MM.1S (cell line): ENCODE measurements at regions not wholly inside any gene's neighbourhood (a gene's known extent, or its start where the extent isn't known, plus 50 kb on each side); places are given as distances from the start of the nearest gene placed in this dataset.

ENCODE experiments used
- DNase-seq: peaks from one replicate; pipeline ENCODE4 v3.0.0-alpha.2; 2015
- H2AFZ ChIP-seq: fragments of 300-600 bp; sonication (generic); 2 replicates; pipeline ENCODE4 v1.6.0; 2016; ENCODE audit warnings: antibody characterized with exemption, low read length
- H3F3A ChIP-seq: fragments of 300-600 bp; sonication (generic); 2 replicates; pipeline ENCODE4 v1.6.1; 2016; ENCODE audit warnings: mild to moderate bottlenecking, antibody characterized with exemption, low read length, moderate library complexity, mixed read lengths; ENCODE audit not compliant: insufficient read depth
- H3K27ac ChIP-seq: fragments of 300-600 bp; sonication (generic); 2 replicates; pipeline ENCODE4 v1.5.1; 2016; ENCODE audit warnings: mild to moderate bottlenecking, low read length
- H3K27me3 ChIP-seq: fragments of 300-600 bp; sonication (generic); replicated peaks from 2 replicates; pipeline ENCODE4 v1.6.0; 2016; ENCODE audit warnings: low read length; ENCODE audit not compliant: insufficient read depth
- H3K36me3 ChIP-seq: fragments of 300-600 bp; sonication (generic); replicated peaks from 2 replicates; pipeline ENCODE4 v1.6.1; 2016; ENCODE audit warnings: mild to moderate bottlenecking, low read length, mixed read lengths; ENCODE audit not compliant: insufficient read depth
- H3K4me1 ChIP-seq: fragments of 300-600 bp; sonication (generic); 2 replicates; pipeline ENCODE4 v1.6.1; 2016; ENCODE audit warnings: low read length, mixed read lengths
- H3K4me2 ChIP-seq: fragments of 300-600 bp; sonication (generic); 2 replicates; pipeline ENCODE4 v1.6.0; 2016; ENCODE audit warnings: low read depth, low read length
- H3K4me3 ChIP-seq: fragments of 300-600 bp; sonication (generic); 2 replicates; pipeline ENCODE4 v1.5.1; 2016; ENCODE audit warnings: low read length, mixed read lengths
- H3K79me2 ChIP-seq: fragments of 300-600 bp; sonication (generic); 2 replicates; pipeline ENCODE4 v1.6.1; 2016; ENCODE audit warnings: mixed run types, low read length, mixed read lengths
- H3K9ac ChIP-seq: fragments of 300-600 bp; sonication (generic); 2 replicates; pipeline ENCODE4 v1.6.1; 2016; ENCODE audit warnings: low read length, mixed read lengths
- H3K9me2 ChIP-seq: fragments of 300-600 bp; sonication (generic); replicated peaks from 2 replicates; pipeline ENCODE4 v1.6.1; 2016; ENCODE audit warnings: mild to moderate bottlenecking, low read length, mixed read lengths; ENCODE audit not compliant: insufficient read depth
- H3K9me3 ChIP-seq: fragments of 300-600 bp; sonication (generic); replicated peaks from 2 replicates; pipeline ENCODE4 v1.6.1; 2016; ENCODE audit warnings: mild to moderate bottlenecking, low read length, mixed read lengths; ENCODE audit not compliant: insufficient read depth
- H4K20me1 ChIP-seq: fragments of 300-600 bp; sonication (generic); 2 replicates; pipeline ENCODE4 v1.6.1; 2016; ENCODE audit warnings: mild to moderate bottlenecking, low read length, moderate library complexity, mixed read lengths; ENCODE audit not compliant: insufficient read depth
- EZH2 ChIP-seq: fragments of 300-600 bp; sonication (generic); optimal IDR thresholded peaks from 2 replicates; pipeline ENCODE3; 2017; ENCODE audit warnings: low read depth, mild to moderate bottlenecking, antibody characterized with exemption, low read length, mixed read lengths
- EZH2phosphoT487 ChIP-seq: fragments of 300-600 bp; sonication (generic); IDR thresholded peaks from 2 replicates; pipeline ENCODE4 v1.6.1; 2018; ENCODE audit warnings: antibody characterized with exemption, low read length
- TF ChIP-seq, protein P1 (sequence below): fragments of 300-600 bp; sonication (generic); IDR thresholded peaks from 2 replicates; pipeline ENCODE4 v1.5.1; 2016; ENCODE audit warnings: antibody characterized with exemption, low read length, mixed read lengths

GRCh38 chr2:147709655-147710054 is 135.2 kb upstream of the ACVR2A start:
- H3K4me1 ChIP-seq: no peaks in the 10 kb centered on the region
- no peaks in the 10 kb centered on the region for H3F3A ChIP-seq
- H3K36me3 ChIP-seq: no peaks in the 10 kb centered on the region
- TF ChIP-seq, protein P1, sequence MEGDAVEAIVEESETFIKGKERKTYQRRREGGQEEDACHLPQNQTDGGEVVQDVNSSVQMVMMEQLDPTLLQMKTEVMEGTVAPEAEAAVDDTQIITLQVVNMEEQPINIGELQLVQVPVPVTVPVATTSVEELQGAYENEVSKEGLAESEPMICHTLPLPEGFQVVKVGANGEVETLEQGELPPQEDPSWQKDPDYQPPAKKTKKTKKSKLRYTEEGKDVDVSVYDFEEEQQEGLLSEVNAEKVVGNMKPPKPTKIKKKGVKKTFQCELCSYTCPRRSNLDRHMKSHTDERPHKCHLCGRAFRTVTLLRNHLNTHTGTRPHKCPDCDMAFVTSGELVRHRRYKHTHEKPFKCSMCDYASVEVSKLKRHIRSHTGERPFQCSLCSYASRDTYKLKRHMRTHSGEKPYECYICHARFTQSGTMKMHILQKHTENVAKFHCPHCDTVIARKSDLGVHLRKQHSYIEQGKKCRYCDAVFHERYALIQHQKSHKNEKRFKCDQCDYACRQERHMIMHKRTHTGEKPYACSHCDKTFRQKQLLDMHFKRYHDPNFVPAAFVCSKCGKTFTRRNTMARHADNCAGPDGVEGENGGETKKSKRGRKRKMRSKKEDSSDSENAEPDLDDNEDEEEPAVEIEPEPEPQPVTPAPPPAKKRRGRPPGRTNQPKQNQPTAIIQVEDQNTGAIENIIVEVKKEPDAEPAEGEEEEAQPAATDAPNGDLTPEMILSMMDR: no peak
- no peak for TF ChIP-seq EZH2phosphoT487
- TF ChIP-seq EZH2: no peak
- no peaks in the 10 kb centered on the region for H3K9me3 ChIP-seq
- no peak overlapping the region for H3K4me2 ChIP-seq
- no peaks in the 10 kb centered on the region; the same call in 1 of the 2 replicates for H3K9me2 ChIP-seq
- H2AFZ ChIP-seq: no peak overlapping the region
- no peaks in the 10 kb centered on the region for H3K27me3 ChIP-seq
- no peak overlapping the region for H3K4me3 ChIP-seq
- no peaks in the 10 kb centered on the region for H3K79me2 ChIP-seq
- no peak overlapping the region for H3K27ac ChIP-seq
- no peak for DNase-seq
- H4K20me1 ChIP-seq: no peaks in the 10 kb centered on the region
- H3K9ac ChIP-seq: no peak overlapping the region

GRCh38 chr2:147703171-147703570 is 141.7 kb upstream of the ACVR2A start:
- Histone ChIP-seq H3K4me3 (no peak overlapping the region), H3K79me2 (no peaks in the 10 kb centered on the region), H3K4me1 (no peaks in the 10 kb centered on the region), H3K27me3 (no peaks in the 10 kb centered on the region), H3K9ac (no peak overlapping the region), H3K27ac (no peak overlapping the region), H3K36me3 (no peaks in the 10 kb centered on the region), H3F3A (no peaks in the 10 kb centered on the region), H3K9me2 (no peaks in the 10 kb centered on the region; the same call in 1 of the 2 replicates), H2AFZ (no peak overlapping the region), H3K4me2 (no peak overlapping the region), H4K20me1 (no peaks in the 10 kb centered on the region), H3K9me3 (no peaks in the 10 kb centered on the region)
- DNase-seq: no peak
- TF ChIP-seq, protein P1: no peak
- TF ChIP-seq EZH2phosphoT487 (no peak), EZH2 (no peak)

GRCh38 chr2:147698166-147698565 is 146.7 kb upstream of the ACVR2A start:
- H3K4me1 ChIP-seq: no peaks in the 10 kb centered on the region
- no peaks in the 10 kb centered on the region for H3K36me3 ChIP-seq
- no peak overlapping the region for H3K27ac ChIP-seq
- TF ChIP-seq, protein P1: no peak
- no peak for TF ChIP-seq EZH2
- TF ChIP-seq EZH2phosphoT487: no peak
- no peaks in the 10 kb centered on the region for H3F3A ChIP-seq
- no peaks in the 10 kb centered on the region for H3K79me2 ChIP-seq
- no peaks in the 10 kb centered on the region for H3K27me3 ChIP-seq
- H4K20me1 ChIP-seq: no peaks in the 10 kb centered on the region
- DNase-seq: no peak
- no peak overlapping the region for H2AFZ ChIP-seq
- H3K4me3 ChIP-seq: no peak overlapping the region
- no peaks in the 10 kb centered on the region for H3K9me2 ChIP-seq
- no peaks in the 10 kb centered on the region for H3K9me3 ChIP-seq
- no peak overlapping the region for H3K9ac ChIP-seq
- no peak overlapping the region for H3K4me2 ChIP-seq
